GM04504 (cell line): ENCODE measurements at regions not wholly inside any gene's neighbourhood (a gene's known extent, or its start where the extent isn't known, plus 50 kb on each side); places are given as distances from the start of the nearest gene placed in this dataset.
A peak's percentile ranks its signal among the peaks of the same experiment; 100 is the strongest.

Source experiments
- DNase-seq: peaks from one replicate; pipeline ENCODE4 v3.0.0-alpha.2; 2012; ENCODE audit warnings: low read depth

DNA sequence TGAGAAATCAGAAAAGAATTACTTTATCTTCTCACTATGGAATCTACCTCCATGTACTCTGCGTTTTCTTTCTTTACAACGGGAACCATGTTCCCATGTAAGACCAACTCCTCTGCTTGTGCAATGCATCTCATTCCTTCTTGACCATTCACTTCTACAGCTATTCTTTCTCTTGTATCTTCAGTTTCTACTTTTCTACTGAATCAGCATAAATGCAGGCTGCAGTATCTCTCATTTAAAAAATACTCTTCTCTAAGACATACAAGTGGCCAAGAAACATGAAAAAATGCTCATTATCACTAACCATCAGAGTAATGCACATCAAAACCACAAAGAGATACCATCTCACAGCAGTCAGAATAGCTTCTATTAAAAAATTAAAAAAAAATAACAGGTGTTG is 74.1 kb upstream of the NANOGP8 start:
- DNase-seq: no peak

DNA sequence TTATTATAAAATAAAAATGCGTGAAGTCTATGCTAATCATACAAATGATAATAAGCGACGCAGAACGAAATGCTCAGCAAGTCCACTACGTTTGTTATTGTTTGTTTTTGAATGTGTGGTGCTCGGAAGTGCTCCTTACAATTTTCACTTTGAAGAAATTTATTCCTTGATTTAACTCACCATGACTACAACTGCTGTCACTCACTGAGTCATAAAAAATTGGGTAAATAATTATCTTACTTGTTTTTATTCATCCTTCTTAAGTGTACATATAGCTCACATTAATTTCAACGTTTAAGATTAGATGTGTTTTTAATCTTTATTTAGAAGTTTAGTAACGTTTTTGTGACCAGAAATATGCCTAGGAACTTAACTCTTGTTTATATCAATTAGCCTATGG is 66.7 kb upstream of the NANOGP8 start:
- no peak for DNase-seq

DNA sequence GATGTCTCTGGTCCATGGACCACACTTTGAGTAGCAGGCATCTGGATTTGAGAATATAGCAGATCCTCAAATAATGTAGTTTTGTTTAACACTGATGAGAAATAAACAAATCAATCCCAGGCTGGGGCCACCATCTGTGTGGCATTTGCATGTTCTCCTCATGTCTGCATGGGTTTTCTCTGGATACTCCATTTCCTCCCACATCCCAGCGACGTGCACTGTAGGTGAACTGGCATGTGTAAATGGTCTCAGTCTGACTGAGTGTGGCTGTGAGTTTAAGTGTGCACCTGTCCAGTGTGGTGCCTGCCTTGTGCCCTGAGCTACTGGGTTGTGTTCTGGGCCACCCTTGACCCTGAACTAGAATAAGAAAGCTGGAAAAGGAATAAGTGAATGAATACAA is 66.3 kb upstream of the NANOGP8 start:
- no peak for DNase-seq

DNA sequence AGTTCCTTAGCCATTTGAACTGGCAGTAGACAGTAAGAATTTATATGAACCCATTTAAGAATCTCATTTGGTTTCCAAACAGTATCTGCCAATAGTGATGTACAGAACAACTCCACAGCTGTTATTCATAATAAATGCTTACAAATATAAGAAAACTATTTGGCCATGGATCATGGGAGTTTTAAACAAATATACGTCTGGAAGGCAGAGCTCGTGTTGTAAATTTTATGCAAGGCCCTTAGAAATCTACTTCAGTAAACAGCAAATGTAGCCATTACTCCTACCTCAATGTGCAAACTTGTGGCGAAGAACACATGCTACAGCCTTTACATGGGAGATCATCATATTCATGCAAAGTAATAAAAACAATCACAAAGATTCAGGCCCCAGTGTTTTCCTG is 65.3 kb upstream of the NANOGP8 start:
- DNase-seq: no peak

DNA sequence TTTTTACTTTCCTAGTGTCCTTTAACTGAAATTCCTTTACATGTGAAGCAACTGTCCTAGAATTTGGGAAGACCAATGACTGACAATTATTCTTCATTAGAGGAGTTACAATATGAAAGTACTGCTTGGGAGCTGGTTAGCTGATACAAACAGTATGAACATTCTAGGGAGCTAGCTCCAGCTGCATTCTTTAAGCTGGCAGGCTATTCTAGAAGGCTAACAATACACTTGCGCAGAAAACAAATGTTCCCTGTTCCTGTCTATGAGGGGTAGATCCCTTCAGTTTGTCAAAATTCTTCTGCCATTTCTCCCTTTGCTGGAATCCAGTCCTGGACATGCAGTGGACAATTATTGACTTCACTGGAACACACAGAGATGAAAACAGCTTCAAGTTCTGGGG is 60.2 kb upstream of the NANOGP8 start:
- no peak for DNase-seq

DNA sequence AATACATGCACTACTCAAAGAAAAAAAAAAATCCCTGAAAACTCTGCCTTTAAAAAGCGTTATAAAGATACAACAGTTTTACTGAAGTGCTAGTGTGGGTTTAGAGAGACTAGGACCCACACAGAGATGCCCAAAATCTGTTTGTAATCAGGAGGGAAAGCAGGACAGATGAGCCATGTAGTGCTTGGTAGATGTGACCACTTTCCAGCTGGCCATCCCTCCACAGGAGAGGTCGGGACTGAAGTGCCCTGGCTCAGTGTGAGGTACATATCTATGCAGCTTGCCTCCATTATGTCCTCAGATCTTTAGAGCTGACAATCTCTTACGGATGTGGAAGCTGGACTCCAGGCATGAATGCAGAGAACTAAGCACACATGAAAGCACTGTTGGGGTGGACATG is 57.5 kb upstream of the NANOGP8 start:
- DNase-seq: no peak

DNA sequence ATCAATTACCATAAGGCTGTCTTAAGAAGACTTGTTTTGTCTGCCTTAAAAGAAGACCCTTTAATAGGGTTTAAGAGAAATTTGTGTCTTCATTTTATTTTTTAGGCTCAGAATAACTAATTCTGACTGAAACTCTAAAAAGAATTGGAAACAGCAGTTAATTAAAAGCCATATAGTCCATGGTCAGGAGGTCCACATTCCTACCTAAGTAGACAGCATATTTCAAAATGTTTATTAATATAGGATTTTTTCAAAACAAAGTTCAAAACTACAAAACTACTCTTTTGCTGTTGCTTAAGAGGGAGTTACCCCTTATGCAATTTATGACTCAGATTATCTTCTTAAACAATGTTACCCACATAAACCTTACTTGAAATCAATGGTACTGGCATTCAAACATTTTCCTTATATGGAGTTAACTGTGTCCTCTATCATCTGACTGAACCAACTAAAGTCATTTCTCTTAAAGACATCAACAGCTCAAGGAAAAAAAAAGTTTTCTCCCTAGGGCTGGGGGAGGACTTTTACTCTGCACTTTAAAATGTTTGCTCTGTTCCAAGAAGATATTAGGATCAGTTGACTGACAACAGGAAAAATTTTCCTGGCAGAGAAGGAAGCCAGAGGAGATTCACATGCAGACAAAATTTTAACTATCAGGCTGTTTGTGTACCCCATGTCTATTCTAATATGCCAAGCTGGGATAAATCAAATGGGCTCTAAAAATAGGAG is 56.8 kb upstream of the NANOGP8 start:
- peak; percentile 69 for DNase-seq

DNA sequence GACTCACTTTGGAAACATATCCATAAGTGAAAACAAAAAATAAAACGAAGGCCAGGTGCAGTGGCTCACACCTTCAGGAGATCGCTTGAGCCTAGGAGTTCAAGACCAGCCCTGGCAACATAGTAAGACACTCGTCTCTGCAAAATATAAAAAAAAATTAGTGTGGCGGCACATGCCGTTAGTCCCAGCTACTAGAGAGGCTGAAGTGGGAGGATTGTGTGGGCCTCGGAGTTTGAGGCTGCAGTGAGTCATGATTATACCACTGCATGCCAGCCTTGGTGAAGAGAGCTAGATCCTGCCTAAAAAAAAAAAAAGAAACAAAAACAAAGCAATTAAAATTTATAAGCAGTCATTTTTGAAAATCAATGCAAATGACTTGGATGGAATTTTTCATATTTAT is 54.7 kb upstream of the NANOGP8 start:
- no peak for DNase-seq

DNA sequence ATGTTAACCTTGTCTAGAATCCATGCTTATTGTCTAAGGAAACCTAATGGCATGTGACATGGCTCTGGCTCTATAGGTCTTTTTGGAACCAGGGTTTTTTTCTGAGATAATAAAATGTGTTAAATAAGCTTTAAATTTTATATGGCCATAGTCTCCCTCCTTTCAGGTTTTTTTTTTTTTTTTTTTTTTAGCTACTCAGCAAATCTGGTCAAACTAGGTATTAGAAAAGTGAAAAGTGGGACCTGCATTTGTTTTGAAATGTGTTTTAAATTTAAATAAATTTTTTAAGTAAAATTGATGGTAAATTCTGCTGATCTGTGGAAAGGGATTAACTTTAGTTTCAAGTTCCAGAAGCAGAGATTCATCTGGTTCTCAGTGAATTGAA is 52.1 kb upstream of the NANOGP8 start:
- no peak for DNase-seq

DNA sequence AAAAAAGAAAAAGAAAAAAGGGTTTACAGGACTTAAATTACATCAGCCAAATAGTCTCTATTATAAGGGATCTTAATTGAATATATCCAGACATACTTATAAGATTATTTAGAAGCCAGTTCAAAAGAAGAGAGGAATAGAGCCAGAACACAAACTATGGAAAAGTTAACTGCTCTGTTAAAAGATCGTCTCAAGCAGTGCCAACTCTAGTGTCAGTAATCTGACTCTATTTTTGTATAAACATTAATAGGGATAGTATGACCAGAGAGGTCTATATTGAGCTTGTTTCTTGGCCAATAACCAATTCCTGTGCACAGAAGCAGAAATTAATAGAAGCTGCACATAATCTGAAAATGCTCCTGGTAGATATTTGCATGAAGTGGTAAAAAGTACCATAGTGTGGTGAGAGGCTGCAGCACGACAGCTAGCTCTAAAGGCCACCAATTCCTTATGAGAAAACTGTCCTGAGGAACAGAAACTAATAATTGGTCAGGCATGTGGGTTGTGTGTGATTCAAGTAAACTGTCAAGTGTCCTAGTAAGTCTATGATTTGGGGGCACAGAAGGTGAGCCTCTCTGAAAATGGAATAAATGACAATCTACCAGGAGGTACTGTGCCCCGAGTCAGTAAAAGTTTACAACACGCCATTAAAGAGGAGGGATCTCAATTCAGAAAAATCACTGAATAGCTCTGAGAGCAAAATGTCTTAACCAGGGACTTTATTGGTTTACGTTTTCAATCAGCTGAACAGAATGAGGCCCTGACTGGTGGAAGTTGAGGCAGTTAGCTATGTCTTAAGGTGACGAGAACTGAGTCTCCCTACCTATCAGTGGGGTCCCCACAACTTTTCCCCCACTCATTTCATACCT is 51.5 kb upstream of the NANOGP8 start:
- DNase-seq: no peak
